ENCODE measurements at regions not wholly inside any gene's neighbourhood (a gene's known extent, or its start where the extent isn't known, plus 50 kb on each side); places are given as distances from the start of the nearest gene placed in this dataset.

DNA sequence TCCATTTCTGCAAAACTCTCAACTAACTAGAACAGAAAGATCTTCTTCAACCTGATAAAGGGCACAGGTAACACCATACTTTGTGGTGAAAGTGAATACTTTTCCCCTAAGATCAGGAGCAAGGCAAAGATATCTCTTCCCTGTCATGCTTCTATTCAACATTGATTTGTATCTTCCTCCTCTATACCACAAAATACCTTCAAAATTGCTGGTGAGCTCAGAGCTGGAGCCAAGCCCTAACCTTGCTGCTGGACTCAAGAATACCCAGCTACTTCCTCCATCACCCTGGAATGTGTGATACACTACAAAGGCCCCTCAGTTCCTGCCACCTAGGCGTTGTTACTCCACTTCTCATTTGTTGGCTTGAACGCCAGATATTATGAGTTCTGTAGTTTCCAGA, 499.0 kb downstream of the ACTL7B start:
- no peak for TF ChIP-seq EZH2 (IDR thresholded peaks at IDR 0.05; ENCODE audit: low read length, unreplicated experiment)
- TF ChIP-seq, protein P1, sequence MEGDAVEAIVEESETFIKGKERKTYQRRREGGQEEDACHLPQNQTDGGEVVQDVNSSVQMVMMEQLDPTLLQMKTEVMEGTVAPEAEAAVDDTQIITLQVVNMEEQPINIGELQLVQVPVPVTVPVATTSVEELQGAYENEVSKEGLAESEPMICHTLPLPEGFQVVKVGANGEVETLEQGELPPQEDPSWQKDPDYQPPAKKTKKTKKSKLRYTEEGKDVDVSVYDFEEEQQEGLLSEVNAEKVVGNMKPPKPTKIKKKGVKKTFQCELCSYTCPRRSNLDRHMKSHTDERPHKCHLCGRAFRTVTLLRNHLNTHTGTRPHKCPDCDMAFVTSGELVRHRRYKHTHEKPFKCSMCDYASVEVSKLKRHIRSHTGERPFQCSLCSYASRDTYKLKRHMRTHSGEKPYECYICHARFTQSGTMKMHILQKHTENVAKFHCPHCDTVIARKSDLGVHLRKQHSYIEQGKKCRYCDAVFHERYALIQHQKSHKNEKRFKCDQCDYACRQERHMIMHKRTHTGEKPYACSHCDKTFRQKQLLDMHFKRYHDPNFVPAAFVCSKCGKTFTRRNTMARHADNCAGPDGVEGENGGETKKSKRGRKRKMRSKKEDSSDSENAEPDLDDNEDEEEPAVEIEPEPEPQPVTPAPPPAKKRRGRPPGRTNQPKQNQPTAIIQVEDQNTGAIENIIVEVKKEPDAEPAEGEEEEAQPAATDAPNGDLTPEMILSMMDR (conservative IDR thresholded peaks at IDR 0.05; ENCODE audit: low read depth, low read length) = no peak
- TF ChIP-seq EZH2phosphoT487 (IDR thresholded peaks at IDR 0.05; ENCODE audit: borderline replicate concordance, low read length) = no peak
- H3K79me2 ChIP-seq (ENCODE audit: low read length) = no peaks in the 10 kb centered on the region
- DNase-seq = no peak
- no peak overlapping the region for H3K9ac ChIP-seq (ENCODE audit: low read length)
- ATAC-seq = no peak
- H3K4me3 ChIP-seq (ENCODE audit: low read length) = no peak overlapping the region
- no peak overlapping the region for H2AFZ ChIP-seq (ENCODE audit: low read length)
- H3K4me2 ChIP-seq (ENCODE audit: low read length) = no peak overlapping the region
- no peaks in the 10 kb centered on the region for H3F3A ChIP-seq (ENCODE audit: low read length, unreplicated experiment)
- H3K36me3 ChIP-seq (ENCODE audit: low read depth, low read length) = no peaks in the 10 kb centered on the region
- ChIA-PET CTCF (no interaction called here), POLR2A (ENCODE audit: unreplicated experiment) (no interaction called here)
- BruUV-seq (replicated peaks) = no TSS peak
- H3K4me1 ChIP-seq (ENCODE audit: insufficient read depth, low read length) = no peaks in the 10 kb centered on the region
- no peak overlapping the region for H3K27ac ChIP-seq (ENCODE audit: low read length)
- no peaks in the 10 kb centered on the region for H3K27me3 ChIP-seq (ENCODE audit: low read length)
- H3K9me3 ChIP-seq (ENCODE audit: low read length) = no peaks in the 10 kb centered on the region
- intact Hi-C loops (cut with micrococcal nuclease) = no loop called here
- no peaks in the 10 kb centered on the region for H4K20me1 ChIP-seq (ENCODE audit: low read length)
- H3K9me2 ChIP-seq (replicated peaks; ENCODE audit: low read length) = no peaks in the 10 kb centered on the region

- H3F3A ChIP-seq (ENCODE audit: low read length, unreplicated experiment) = no peaks in the 10 kb centered on the region
- H3K9ac ChIP-seq (ENCODE audit: low read length) = no peak overlapping the region
- BruUV-seq (replicated peaks) = no TSS peak
- H2AFZ ChIP-seq (ENCODE audit: low read length) = no peak overlapping the region
- ChIA-PET POLR2A (ENCODE audit: unreplicated experiment) (no interaction called here), CTCF (no interaction called here)
- H3K27me3 ChIP-seq (ENCODE audit: low read length) = no peaks in the 10 kb centered on the region
- H3K9me3 ChIP-seq (ENCODE audit: low read length) = no peaks in the 10 kb centered on the region
- no peak for DNase-seq
- no peak overlapping the region for H3K27ac ChIP-seq (ENCODE audit: low read length)
- TF ChIP-seq, protein P1 (conservative IDR thresholded peaks at IDR 0.05; ENCODE audit: low read depth, low read length) = no peak
- no peaks in the 10 kb centered on the region for H3K79me2 ChIP-seq (ENCODE audit: low read length)
- no peaks in the 10 kb centered on the region for H3K9me2 ChIP-seq (replicated peaks; ENCODE audit: low read length)
- intact Hi-C loops (cut with micrococcal nuclease) = no loop called here
- no peak for ATAC-seq
- no peaks in the 10 kb centered on the region for H4K20me1 ChIP-seq (ENCODE audit: low read length)
- H3K4me2 ChIP-seq (ENCODE audit: low read length) = no peak overlapping the region
- no peaks in the 10 kb centered on the region for H3K36me3 ChIP-seq (ENCODE audit: low read depth, low read length)
- H3K4me1 ChIP-seq (ENCODE audit: insufficient read depth, low read length) = no peaks in the 10 kb centered on the region
- H3K4me3 ChIP-seq (ENCODE audit: low read length) = no peak overlapping the region
These were observed 504.2 kb downstream of the ACTL7B start for GRCh38 chr9:108351571-108351970.

DNA sequence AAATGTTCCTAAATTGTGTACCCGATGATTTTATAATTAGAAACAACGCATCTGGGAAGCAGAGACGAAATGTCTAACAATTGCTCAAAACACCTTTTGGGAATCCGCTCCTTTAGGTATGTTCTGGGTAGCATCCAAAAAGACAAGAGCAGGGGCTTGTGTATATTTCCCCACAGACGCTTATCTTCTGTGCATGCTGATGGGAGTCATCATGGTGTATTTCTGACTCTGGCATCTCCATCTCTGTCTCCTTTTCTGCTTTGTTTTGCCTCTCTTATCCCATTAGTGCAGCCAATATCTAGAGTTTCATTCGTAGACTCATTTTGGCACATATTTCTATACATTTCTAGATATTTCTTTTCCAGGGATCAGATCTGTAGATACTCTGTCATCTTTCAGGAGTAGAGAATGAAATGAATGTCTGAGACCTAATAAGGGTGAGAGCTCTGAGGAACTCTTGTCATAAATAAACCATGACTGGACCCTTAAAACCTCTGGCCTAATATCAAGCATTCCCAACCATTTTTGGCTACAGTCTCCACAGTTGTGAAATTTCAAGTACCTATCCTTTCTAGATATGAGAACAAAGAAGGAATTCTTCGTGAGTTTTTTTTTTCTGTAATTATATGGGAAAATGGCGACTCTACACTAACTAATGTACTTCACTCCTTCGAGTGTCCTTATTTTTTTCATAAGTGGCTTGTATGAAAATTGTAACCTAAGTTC, 508.2 kb downstream of the ACTL7B start:
- POLR2A ChIA-PET (ENCODE audit: unreplicated experiment) = no interaction called here
- no TSS peak for BruUV-seq (replicated peaks)
- no peak for ATAC-seq

More for the DNA sequence above, 508.2 kb downstream of the ACTL7B start:
- no peak overlapping the region for H3K4me3 ChIP-seq (ENCODE audit: low read length)
- no peaks in the 10 kb centered on the region for H3K9me2 ChIP-seq (replicated peaks; ENCODE audit: low read length)
- H3K4me1 ChIP-seq (ENCODE audit: insufficient read depth, low read length) = no peaks in the 10 kb centered on the region
- H3K79me2 ChIP-seq (ENCODE audit: low read length) = no peaks in the 10 kb centered on the region
- no peak overlapping the region for H3K27ac ChIP-seq (ENCODE audit: low read length)
- H4K20me1 ChIP-seq (ENCODE audit: low read length) = no peaks in the 10 kb centered on the region
- no peak overlapping the region for H3K4me2 ChIP-seq (ENCODE audit: low read length)
- intact Hi-C loops (cut with micrococcal nuclease) = no loop called here
- H3K9me3 ChIP-seq (ENCODE audit: low read length) = no peaks in the 10 kb centered on the region
- H3F3A ChIP-seq (ENCODE audit: low read length, unreplicated experiment) = no peaks in the 10 kb centered on the region
- no peak for TF ChIP-seq EZH2phosphoT487 (IDR thresholded peaks at IDR 0.05; ENCODE audit: borderline replicate concordance, low read length)
- TF ChIP-seq EZH2 (IDR thresholded peaks at IDR 0.05; ENCODE audit: low read length, unreplicated experiment) = no peak
- TF ChIP-seq, protein P1 (conservative IDR thresholded peaks at IDR 0.05; ENCODE audit: low read depth, low read length) = no peak
- no peak overlapping the region for H2AFZ ChIP-seq (ENCODE audit: low read length)
- no peak overlapping the region for H3K9ac ChIP-seq (ENCODE audit: low read length)
- CTCF ChIA-PET = no interaction called here
- H3K27me3 ChIP-seq (ENCODE audit: low read length) = no peaks in the 10 kb centered on the region
- H3K36me3 ChIP-seq (ENCODE audit: low read depth, low read length) = no peaks in the 10 kb centered on the region
- no peak for DNase-seq
